ENCODE measurements at regions not wholly inside any gene's neighbourhood (a gene's known extent, or its start where the extent isn't known, plus 50 kb on each side); places are given as distances from the start of the nearest gene placed in this dataset.

DNA sequence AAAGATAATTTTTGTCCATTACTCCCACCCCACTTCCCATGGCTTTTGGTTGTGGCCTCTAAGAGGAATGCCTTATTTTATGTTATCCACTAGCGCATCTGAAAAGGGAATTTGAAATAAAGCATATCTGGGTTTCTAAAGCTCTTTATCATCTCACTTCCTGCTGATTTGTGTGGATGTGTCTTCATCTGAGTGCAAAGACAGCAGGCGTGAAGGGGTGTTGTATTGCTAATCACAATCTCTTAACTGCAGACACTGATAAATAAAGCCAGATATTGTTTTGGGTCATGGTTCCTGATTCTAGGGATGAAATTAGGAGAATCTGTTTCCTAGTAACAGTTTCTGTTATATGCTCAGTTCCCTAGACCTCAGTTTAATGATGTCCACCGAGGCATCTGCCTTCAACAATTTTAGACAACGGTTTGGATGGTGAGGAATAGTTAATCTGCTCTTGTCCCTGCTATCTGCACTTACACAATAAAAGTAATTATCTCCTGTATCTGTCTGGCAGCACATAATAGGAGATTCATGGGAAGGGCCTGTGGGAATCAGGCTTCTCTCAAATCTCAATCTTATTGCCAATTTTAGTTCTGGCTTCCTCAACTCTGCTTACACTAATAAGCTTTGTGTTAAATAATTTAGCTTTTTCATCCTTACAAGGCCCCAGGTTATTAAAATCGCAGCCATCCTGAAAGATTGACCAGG, 517.9 kb upstream of the ATXN8OS start:
- Histone ChIP-seq H2AFZ (ENCODE audit: low read length) (no peak overlapping the region), H3K27ac (ENCODE audit: low read length) (no peak overlapping the region), H3K9me3 (ENCODE audit: low read length) (no peaks in the 10 kb centered on the region), H3K9ac (ENCODE audit: low read length) (no peak overlapping the region), H4K20me1 (ENCODE audit: low read length) (no peaks in the 10 kb centered on the region), H3K79me2 (ENCODE audit: low read length) (no peaks in the 10 kb centered on the region), H3K36me3 (ENCODE audit: low read depth, low read length) (no peaks in the 10 kb centered on the region), H3K27me3 (ENCODE audit: low read length) (no peaks in the 10 kb centered on the region), H3K4me1 (ENCODE audit: insufficient read depth, low read length) (no peaks in the 10 kb centered on the region), H3K4me2 (ENCODE audit: low read length) (no peak overlapping the region), H3F3A (ENCODE audit: low read length, unreplicated experiment) (no peaks in the 10 kb centered on the region), H3K9me2 (replicated peaks; ENCODE audit: low read length) (no peaks in the 10 kb centered on the region), H3K4me3 (ENCODE audit: low read length) (no peak overlapping the region)
- POLR2A ChIA-PET (ENCODE audit: unreplicated experiment), result no interaction called here
- no peak for DNase-seq
- CTCF ChIA-PET, result no interaction called here
- intact Hi-C loops (cut with micrococcal nuclease), result no loop called here
- TF ChIP-seq, protein P1, sequence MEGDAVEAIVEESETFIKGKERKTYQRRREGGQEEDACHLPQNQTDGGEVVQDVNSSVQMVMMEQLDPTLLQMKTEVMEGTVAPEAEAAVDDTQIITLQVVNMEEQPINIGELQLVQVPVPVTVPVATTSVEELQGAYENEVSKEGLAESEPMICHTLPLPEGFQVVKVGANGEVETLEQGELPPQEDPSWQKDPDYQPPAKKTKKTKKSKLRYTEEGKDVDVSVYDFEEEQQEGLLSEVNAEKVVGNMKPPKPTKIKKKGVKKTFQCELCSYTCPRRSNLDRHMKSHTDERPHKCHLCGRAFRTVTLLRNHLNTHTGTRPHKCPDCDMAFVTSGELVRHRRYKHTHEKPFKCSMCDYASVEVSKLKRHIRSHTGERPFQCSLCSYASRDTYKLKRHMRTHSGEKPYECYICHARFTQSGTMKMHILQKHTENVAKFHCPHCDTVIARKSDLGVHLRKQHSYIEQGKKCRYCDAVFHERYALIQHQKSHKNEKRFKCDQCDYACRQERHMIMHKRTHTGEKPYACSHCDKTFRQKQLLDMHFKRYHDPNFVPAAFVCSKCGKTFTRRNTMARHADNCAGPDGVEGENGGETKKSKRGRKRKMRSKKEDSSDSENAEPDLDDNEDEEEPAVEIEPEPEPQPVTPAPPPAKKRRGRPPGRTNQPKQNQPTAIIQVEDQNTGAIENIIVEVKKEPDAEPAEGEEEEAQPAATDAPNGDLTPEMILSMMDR (conservative IDR thresholded peaks at IDR 0.05; ENCODE audit: low read depth, low read length), result no peak
- TF ChIP-seq EZH2 (IDR thresholded peaks at IDR 0.05; ENCODE audit: low read length, unreplicated experiment) (no peak), EZH2phosphoT487 (IDR thresholded peaks at IDR 0.05; ENCODE audit: borderline replicate concordance, low read length) (no peak)
- no TSS peak for BruUV-seq (replicated peaks)
- no peak for ATAC-seq

DNA sequence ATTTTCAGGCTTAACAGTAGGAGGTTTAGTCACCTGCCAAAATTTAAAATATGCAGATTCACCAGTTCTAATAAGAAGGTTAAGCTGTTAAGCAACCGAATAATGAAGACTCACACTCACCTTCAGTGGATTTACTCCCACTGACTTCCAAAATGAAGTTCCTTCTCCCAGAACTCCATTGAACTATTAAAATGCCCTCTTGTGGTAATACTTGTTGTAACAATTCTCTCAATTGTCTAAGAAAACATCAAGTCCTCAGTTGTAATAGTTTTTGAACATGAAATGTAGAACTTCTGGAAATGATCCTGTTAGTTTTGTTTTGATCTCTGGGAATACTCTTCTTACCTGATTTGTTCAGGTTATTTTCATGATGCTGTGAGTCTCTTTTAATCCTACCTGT, 522.0 kb upstream of the ATXN8OS start:
- peak; percentile 38; the same call in 1 of the 2 replicates for ATAC-seq
- ChIA-PET POLR2A (ENCODE audit: unreplicated experiment) (no interaction called here), CTCF (no interaction called here)
- Histone ChIP-seq H3F3A (ENCODE audit: low read length, unreplicated experiment) (no peaks in the 10 kb centered on the region), H3K27me3 (ENCODE audit: low read length) (no peaks in the 10 kb centered on the region), H2AFZ (ENCODE audit: low read length) (no peak overlapping the region), H3K9ac (ENCODE audit: low read length) (no peak overlapping the region), H3K36me3 (ENCODE audit: low read depth, low read length) (no peaks in the 10 kb centered on the region), H4K20me1 (ENCODE audit: low read length) (no peaks in the 10 kb centered on the region), H3K27ac (ENCODE audit: low read length) (no peak overlapping the region), H3K4me2 (ENCODE audit: low read length) (no peak overlapping the region), H3K4me1 (ENCODE audit: insufficient read depth, low read length) (no peaks in the 10 kb centered on the region), H3K4me3 (ENCODE audit: low read length) (no peak overlapping the region), H3K9me2 (replicated peaks; ENCODE audit: low read length) (no peaks in the 10 kb centered on the region), H3K79me2 (ENCODE audit: low read length) (no peaks in the 10 kb centered on the region), H3K9me3 (ENCODE audit: low read length) (no peaks in the 10 kb centered on the region)
- intact Hi-C loops (cut with micrococcal nuclease), result no loop called here
- no TSS peak for BruUV-seq (replicated peaks)
- peak; percentile 22 for DNase-seq
- no peak for TF ChIP-seq EZH2 (IDR thresholded peaks at IDR 0.05; ENCODE audit: low read length, unreplicated experiment)
- TF ChIP-seq EZH2phosphoT487 (IDR thresholded peaks at IDR 0.05; ENCODE audit: borderline replicate concordance, low read length), result no peak
- TF ChIP-seq, protein P1 (conservative IDR thresholded peaks at IDR 0.05; ENCODE audit: low read depth, low read length), result peak; percentile 42

DNA sequence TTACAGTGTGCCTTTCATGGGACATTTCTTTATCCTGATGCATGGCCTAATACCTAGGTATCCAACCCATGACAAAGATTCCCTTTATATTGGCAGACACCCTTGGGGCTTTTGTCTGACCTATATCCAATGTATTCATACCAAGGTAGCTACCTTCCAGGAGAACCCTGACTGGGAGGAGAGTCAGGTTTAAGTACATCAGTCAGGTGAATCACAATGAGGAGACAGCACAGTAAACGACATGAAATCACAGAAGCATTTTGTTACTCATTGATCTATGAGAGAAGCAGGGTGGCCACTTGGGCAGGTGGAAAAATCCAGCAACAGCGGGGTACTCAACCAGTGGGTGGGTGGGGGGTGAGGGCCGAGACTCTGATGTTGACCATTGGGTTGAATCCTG, 527.4 kb upstream of the ATXN8OS start:
- no peaks in the 10 kb centered on the region for H3K4me1 ChIP-seq (ENCODE audit: insufficient read depth, low read length)
- H3F3A ChIP-seq (ENCODE audit: low read length, unreplicated experiment), result no peaks in the 10 kb centered on the region
- TF ChIP-seq, protein P1 (conservative IDR thresholded peaks at IDR 0.05; ENCODE audit: low read depth, low read length), result no peak
- no peak for TF ChIP-seq EZH2phosphoT487 (IDR thresholded peaks at IDR 0.05; ENCODE audit: borderline replicate concordance, low read length)
- TF ChIP-seq EZH2 (IDR thresholded peaks at IDR 0.05; ENCODE audit: low read length, unreplicated experiment), result no peak
- H3K9me3 ChIP-seq (ENCODE audit: low read length), result no peaks in the 10 kb centered on the region
- DNase-seq, result peak; percentile 1
- ChIA-PET POLR2A (ENCODE audit: unreplicated experiment) (no interaction called here), CTCF (no interaction called here)
- no peak for ATAC-seq
- BruUV-seq (replicated peaks), result no TSS peak
- no peak overlapping the region for H3K27ac ChIP-seq (ENCODE audit: low read length)
- H3K4me2 ChIP-seq (ENCODE audit: low read length), result no peak overlapping the region
- H3K9ac ChIP-seq (ENCODE audit: low read length), result no peak overlapping the region
- intact Hi-C loops (cut with micrococcal nuclease), result no loop called here
- H2AFZ ChIP-seq (ENCODE audit: low read length), result no peak overlapping the region
- no peaks in the 10 kb centered on the region for H3K36me3 ChIP-seq (ENCODE audit: low read depth, low read length)
- H3K4me3 ChIP-seq (ENCODE audit: low read length), result no peak overlapping the region
- no peaks in the 10 kb centered on the region for H3K27me3 ChIP-seq (ENCODE audit: low read length)
- H4K20me1 ChIP-seq (ENCODE audit: low read length), result no peaks in the 10 kb centered on the region
- no peaks in the 10 kb centered on the region for H3K79me2 ChIP-seq (ENCODE audit: low read length)
- H3K9me2 ChIP-seq (replicated peaks; ENCODE audit: low read length), result no peaks in the 10 kb centered on the region

All from PC-3 (cell line).